ENCODE measurements at regions not wholly inside any gene's neighbourhood (a gene's known extent, or its start where the extent isn't known, plus 50 kb on each side); places are given as distances from the start of the nearest gene placed in this dataset.

DNA sequence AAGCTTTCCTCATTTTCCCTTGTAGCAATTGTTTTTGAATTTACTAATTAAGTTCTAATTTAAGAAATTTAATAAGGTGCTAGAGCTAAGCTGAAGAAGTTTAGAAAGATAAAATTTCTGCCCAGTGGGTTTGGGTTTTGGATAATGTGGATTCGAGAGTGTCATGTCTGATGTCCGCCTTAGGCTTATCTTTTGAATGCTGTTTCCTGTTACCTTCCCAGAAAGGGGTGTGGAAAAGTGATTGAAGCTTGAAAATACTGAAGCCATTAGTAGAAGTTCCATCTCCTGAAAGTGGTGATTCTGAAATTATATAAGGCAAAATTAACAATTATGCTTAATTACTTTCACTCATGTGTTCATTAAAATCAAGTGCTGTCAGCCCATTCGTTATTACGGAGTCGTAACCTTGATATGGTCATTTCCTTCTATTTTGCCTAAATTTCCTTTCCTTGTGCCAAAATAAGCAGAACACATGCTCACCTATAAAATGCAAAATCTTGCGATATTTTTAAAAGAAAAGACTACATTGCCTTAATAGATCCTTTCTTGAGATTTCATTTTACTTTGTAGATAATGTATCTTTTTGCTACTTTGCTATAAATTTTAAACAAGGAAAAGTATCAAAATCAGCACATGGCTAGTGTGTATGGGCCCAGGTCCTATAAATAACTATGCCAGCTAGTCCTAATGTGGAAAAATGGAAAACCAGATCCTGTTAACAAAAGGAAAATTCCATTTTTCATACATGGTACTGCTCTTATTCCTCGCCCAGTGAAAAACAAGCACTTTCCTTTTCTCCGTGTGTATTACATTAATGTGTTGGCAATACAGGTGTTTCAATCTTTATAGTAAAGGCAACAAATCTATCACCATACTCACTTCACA is 97.3 kb downstream of the ICOS start:
- H2AFZ ChIP-seq, result no peak overlapping the region
- H3K4me3 ChIP-seq, result no peak overlapping the region
- no peaks in the 10 kb centered on the region for H4K20me1 ChIP-seq (ENCODE audit: insufficient read depth, poor library complexity, severe bottlenecking)
- H3K4me2 ChIP-seq, result no peak overlapping the region
- TF ChIP-seq, protein P1, sequence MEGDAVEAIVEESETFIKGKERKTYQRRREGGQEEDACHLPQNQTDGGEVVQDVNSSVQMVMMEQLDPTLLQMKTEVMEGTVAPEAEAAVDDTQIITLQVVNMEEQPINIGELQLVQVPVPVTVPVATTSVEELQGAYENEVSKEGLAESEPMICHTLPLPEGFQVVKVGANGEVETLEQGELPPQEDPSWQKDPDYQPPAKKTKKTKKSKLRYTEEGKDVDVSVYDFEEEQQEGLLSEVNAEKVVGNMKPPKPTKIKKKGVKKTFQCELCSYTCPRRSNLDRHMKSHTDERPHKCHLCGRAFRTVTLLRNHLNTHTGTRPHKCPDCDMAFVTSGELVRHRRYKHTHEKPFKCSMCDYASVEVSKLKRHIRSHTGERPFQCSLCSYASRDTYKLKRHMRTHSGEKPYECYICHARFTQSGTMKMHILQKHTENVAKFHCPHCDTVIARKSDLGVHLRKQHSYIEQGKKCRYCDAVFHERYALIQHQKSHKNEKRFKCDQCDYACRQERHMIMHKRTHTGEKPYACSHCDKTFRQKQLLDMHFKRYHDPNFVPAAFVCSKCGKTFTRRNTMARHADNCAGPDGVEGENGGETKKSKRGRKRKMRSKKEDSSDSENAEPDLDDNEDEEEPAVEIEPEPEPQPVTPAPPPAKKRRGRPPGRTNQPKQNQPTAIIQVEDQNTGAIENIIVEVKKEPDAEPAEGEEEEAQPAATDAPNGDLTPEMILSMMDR (IDR thresholded peaks at IDR 0.05; ENCODE audit: poor library complexity), result no peak
- TF ChIP-seq EZH2 (IDR thresholded peaks at IDR 0.05; ENCODE audit: borderline replicate concordance) (no peak), EZH2phosphoT487 (IDR thresholded peaks at IDR 0.05; ENCODE audit: low read depth, severe bottlenecking, unreplicated experiment) (no peak)
- DNase-seq (ENCODE audit: low spot score), result no peak
- no peaks in the 10 kb centered on the region for H3K9me3 ChIP-seq (ENCODE audit: low read depth)
- H3K36me3 ChIP-seq (replicated peaks; ENCODE audit: insufficient read depth, low read depth), result no peaks in the 10 kb centered on the region
- peaks cover 4% of the 10 kb centered on the region for H3K4me1 ChIP-seq (ENCODE audit: insufficient read depth)
- WGBS (ENCODE audit: low lambda C conversion rate, missing lambda C conversion rate), result 91% methylated on average over 8 of the region's 8 CpGs
- no peaks in the 10 kb centered on the region for H3K79me2 ChIP-seq
- no peak overlapping the region for H3K27ac ChIP-seq
- no peaks in the 10 kb centered on the region for H3K27me3 ChIP-seq
- H3K9me2 ChIP-seq (replicated peaks; ENCODE audit: insufficient read depth), result no peaks in the 10 kb centered on the region

DNA sequence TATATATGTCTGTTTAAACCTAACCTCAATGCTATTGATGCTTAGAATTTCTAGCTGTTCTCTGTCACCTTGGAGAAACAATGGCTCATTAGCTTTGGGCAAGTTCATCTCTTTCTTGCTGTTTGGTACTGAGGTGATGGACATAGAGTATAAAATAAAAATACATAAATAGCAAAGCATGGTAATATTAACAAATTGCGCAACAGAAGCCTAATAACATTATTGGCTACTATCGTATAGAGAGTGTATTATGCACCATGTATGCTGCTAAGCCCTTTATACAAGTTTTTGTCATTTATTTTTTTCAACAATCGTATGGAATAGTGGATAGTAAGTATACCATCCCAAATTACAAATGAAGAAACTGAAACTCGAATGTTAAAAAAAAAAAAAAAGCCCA is 100.1 kb downstream of the ICOS start:
- WGBS (ENCODE audit: low lambda C conversion rate, missing lambda C conversion rate), result 95% methylated on average over 4 of the region's 4 CpGs
- Histone ChIP-seq H2AFZ (no peak overlapping the region), H3K4me1 (ENCODE audit: insufficient read depth) (peaks cover 4% of the 10 kb centered on the region), H3K9me2 (replicated peaks; ENCODE audit: insufficient read depth) (no peaks in the 10 kb centered on the region), H3K9me3 (ENCODE audit: low read depth) (no peaks in the 10 kb centered on the region), H3K79me2 (no peaks in the 10 kb centered on the region), H3K36me3 (replicated peaks; ENCODE audit: insufficient read depth, low read depth) (no peaks in the 10 kb centered on the region), H3K4me3 (no peak overlapping the region), H4K20me1 (ENCODE audit: insufficient read depth, poor library complexity, severe bottlenecking) (no peaks in the 10 kb centered on the region), H3K4me2 (no peak overlapping the region), H3K27me3 (peaks cover 2% of the 10 kb centered on the region), H3K27ac (no peak overlapping the region)
- no peak for DNase-seq (ENCODE audit: low spot score)
- TF ChIP-seq, protein P1 (IDR thresholded peaks at IDR 0.05; ENCODE audit: poor library complexity), result no peak
- TF ChIP-seq EZH2 (IDR thresholded peaks at IDR 0.05; ENCODE audit: borderline replicate concordance) (no peak), EZH2phosphoT487 (IDR thresholded peaks at IDR 0.05; ENCODE audit: low read depth, severe bottlenecking, unreplicated experiment) (no peak)

DNA sequence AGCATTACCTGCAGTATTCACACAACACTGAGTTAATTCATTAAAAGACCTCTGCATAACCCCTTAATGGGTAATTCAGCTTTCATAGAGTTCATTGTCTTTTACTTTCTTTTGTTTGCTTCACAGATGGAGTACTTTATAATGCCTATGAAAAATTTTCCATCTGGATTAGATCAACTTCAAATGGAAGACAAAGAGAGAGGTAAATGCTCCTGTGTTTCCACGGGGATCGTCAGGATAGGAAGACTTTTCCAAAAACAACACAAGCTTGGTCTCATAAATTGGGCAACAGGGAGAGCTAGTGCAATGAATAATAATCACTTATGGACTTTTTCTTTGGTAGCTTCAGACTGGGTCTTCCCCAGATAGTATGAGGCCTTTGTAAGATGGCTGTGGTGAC is 100.7 kb downstream of the ICOS start:
- no peak overlapping the region for H2AFZ ChIP-seq
- H3K27me3 ChIP-seq, result peaks cover 2% of the 10 kb centered on the region
- no peak overlapping the region for H3K4me3 ChIP-seq
- DNase-seq (ENCODE audit: low spot score), result no peak
- H4K20me1 ChIP-seq (ENCODE audit: insufficient read depth, poor library complexity, severe bottlenecking), result no peaks in the 10 kb centered on the region
- TF ChIP-seq EZH2 (IDR thresholded peaks at IDR 0.05; ENCODE audit: borderline replicate concordance) (no peak), EZH2phosphoT487 (IDR thresholded peaks at IDR 0.05; ENCODE audit: low read depth, severe bottlenecking, unreplicated experiment) (no peak)
- TF ChIP-seq, protein P1 (IDR thresholded peaks at IDR 0.05; ENCODE audit: poor library complexity), result no peak
- no peak overlapping the region for H3K27ac ChIP-seq
- H3K36me3 ChIP-seq (replicated peaks; ENCODE audit: insufficient read depth, low read depth), result no peaks in the 10 kb centered on the region
- H3K4me2 ChIP-seq, result no peak overlapping the region
- H3K9me2 ChIP-seq (replicated peaks; ENCODE audit: insufficient read depth), result no peaks in the 10 kb centered on the region
- no peaks in the 10 kb centered on the region for H3K79me2 ChIP-seq
- no peaks in the 10 kb centered on the region for H3K9me3 ChIP-seq (ENCODE audit: low read depth)
- WGBS (ENCODE audit: low lambda C conversion rate, missing lambda C conversion rate), result 52% methylated on average over 2 of the region's 2 CpGs
- peaks cover 4% of the 10 kb centered on the region for H3K4me1 ChIP-seq (ENCODE audit: insufficient read depth)
